ENCODE measurements at regions not wholly inside any gene's neighbourhood (a gene's known extent, or its start where the extent isn't known, plus 50 kb on each side); places are given as distances from the start of the nearest gene placed in this dataset.
A peak's percentile ranks its signal among the peaks of the same experiment; 100 is the strongest.

DNA sequence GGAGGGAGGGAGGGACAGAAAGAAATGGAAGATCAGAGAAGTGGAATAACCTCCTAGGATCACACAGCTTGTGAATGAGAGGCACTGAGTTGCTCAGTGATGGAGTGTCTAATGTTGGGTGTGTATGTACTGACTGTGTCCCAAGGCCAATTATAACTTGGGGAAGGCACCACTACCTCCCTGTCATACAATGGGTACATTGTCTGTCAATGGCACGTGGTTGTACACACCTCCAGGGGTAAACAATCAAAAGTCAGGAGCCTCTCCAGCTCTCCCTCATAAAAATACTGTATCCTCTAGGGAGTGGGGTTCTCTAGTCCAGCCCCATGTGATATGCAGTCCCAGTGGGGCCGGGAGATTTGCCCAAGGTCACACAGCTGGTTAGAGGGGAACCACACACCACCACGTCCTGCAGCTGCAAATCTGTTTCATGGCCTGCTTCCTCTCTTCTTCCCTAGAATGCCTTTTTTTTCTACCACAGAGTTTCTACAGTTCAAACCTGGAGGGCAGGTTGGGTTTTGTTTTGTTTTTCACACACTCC is 112.5 kb downstream of the SNX5 start:
- H4K20me1 ChIP-seq (ENCODE audit: insufficient read depth, low read length), result no peaks in the 10 kb centered on the region
- peaks cover 2% of the 10 kb centered on the region; the same call in 1 of the 2 replicates for H3K4me1 ChIP-seq (ENCODE audit: control insufficient read depth, insufficient read depth, low read length)
- dilution Hi-C loops (cut with HindIII; ENCODE audit: low sequenced_read_pairs, unreplicated experiment), result no loop called here
- in situ Hi-C loops (cut with MboI; ENCODE audit: low sequenced_read_pairs), result no loop called here
- H3K9me1 ChIP-seq (ENCODE audit: insufficient read depth, low read length), result peaks cover 6% of the 10 kb centered on the region; the same call in 1 of the 2 replicates
- no peak overlapping the region for H3K23ac ChIP-seq (ENCODE audit: low read depth, low read length)
- CTCF ChIA-PET, result no interaction called here
- H2AK9ac ChIP-seq (replicated peaks; ENCODE audit: low read depth, low read length, poor library complexity), result peak overlapping the region; percentile 59
- peak overlapping the region; percentile 18; the same call in 1 of the 2 replicates for H3K4ac ChIP-seq (ENCODE audit: low read depth, low read length)
- H3K4me2 ChIP-seq (ENCODE audit: low read depth, low read length), result no peak overlapping the region
- no TSS peak for BruUV-seq (replicated peaks)
- 0 out of 2 replicates have a peak, but pooled peaks cover 2% of the 10 kb centered on the region for H3K9me3 ChIP-seq (ENCODE audit: control insufficient read depth, insufficient read depth, low read length)
- TF ChIP-seq RCOR1 (IDR thresholded peaks at IDR 0.05; ENCODE audit: insufficient replicate concordance, low read length) (no peak), MAZ (IDR thresholded peaks at IDR 0.05; ENCODE audit: borderline replicate concordance, low read depth, low read length) (no peak), RAD21 (IDR thresholded peaks at IDR 0.05; ENCODE audit: low read length) (no peak), FOS (IDR thresholded peaks at IDR 0.05; ENCODE audit: low read depth, low read length) (no peak), MAFK (IDR thresholded peaks at IDR 0.05; ENCODE audit: low read depth, low read length) (no peak), CHD1 (IDR thresholded peaks at IDR 0.05; ENCODE audit: low read depth, low read length) (no peak), CEBPB (IDR thresholded peaks at IDR 0.05; ENCODE audit: low read depth, low read length) (no peak), POLR2A (IDR thresholded peaks at IDR 0.05; ENCODE audit: low read depth, low read length) (no peak), MXI1 (IDR thresholded peaks at IDR 0.05; ENCODE audit: borderline replicate concordance, low read depth, low read length) (no peak), USF2 (IDR thresholded peaks at IDR 0.05; ENCODE audit: low read depth, low read length) (no peak), SMC3 (IDR thresholded peaks at IDR 0.05; ENCODE audit: low read depth, low read length) (no peak), RFX5 (IDR thresholded peaks at IDR 0.05; ENCODE audit: low read depth, low read length) (no peak), NFE2L2 (IDR thresholded peaks at IDR 0.05; ENCODE audit: low read depth, low read length) (no peak), BHLHE40 (IDR thresholded peaks at IDR 0.05; ENCODE audit: low read depth, low read length) (no peak)
- TF ChIP-seq, protein P1, sequence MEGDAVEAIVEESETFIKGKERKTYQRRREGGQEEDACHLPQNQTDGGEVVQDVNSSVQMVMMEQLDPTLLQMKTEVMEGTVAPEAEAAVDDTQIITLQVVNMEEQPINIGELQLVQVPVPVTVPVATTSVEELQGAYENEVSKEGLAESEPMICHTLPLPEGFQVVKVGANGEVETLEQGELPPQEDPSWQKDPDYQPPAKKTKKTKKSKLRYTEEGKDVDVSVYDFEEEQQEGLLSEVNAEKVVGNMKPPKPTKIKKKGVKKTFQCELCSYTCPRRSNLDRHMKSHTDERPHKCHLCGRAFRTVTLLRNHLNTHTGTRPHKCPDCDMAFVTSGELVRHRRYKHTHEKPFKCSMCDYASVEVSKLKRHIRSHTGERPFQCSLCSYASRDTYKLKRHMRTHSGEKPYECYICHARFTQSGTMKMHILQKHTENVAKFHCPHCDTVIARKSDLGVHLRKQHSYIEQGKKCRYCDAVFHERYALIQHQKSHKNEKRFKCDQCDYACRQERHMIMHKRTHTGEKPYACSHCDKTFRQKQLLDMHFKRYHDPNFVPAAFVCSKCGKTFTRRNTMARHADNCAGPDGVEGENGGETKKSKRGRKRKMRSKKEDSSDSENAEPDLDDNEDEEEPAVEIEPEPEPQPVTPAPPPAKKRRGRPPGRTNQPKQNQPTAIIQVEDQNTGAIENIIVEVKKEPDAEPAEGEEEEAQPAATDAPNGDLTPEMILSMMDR (conservative IDR thresholded peaks at IDR 0.05; ENCODE audit: low read depth, low read length), result no peak
- TF ChIP-seq, protein P2, sequence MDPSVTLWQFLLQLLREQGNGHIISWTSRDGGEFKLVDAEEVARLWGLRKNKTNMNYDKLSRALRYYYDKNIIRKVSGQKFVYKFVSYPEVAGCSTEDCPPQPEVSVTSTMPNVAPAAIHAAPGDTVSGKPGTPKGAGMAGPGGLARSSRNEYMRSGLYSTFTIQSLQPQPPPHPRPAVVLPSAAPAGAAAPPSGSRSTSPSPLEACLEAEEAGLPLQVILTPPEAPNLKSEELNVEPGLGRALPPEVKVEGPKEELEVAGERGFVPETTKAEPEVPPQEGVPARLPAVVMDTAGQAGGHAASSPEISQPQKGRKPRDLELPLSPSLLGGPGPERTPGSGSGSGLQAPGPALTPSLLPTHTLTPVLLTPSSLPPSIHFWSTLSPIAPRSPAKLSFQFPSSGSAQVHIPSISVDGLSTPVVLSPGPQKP (IDR thresholded peaks at IDR 0.05; ENCODE audit: borderline replicate concordance, low read depth, low read length), result no peak
- no peak overlapping the region for H3K14ac ChIP-seq (replicated peaks; ENCODE audit: low read depth, low read length)
- H3K4me3 ChIP-seq (ENCODE audit: insufficient read depth, low read depth, low read length), result no peak overlapping the region
- no peak overlapping the region for H4K91ac ChIP-seq (ENCODE audit: insufficient read depth, low read depth, low read length)
- peak overlapping the region; percentile 13 for H2AFZ ChIP-seq (replicated peaks; ENCODE audit: low read length, poor library complexity)
- no peak overlapping the region for H2BK15ac ChIP-seq (ENCODE audit: low read depth, low read length)
- WGBS, 2 experiments (ENCODE audit: extremely low coverage in 2 of 2, insufficient read length in 1 of 2), result no CpG with 5 or more reads among the region's 3 CpGs
- no peak overlapping the region for H2BK5ac ChIP-seq (ENCODE audit: low read depth, low read length, poor library complexity, severe bottlenecking)
- H4K5ac ChIP-seq (ENCODE audit: low read depth, low read length), result no peak overlapping the region
- H3K56ac ChIP-seq (ENCODE audit: extremely low read depth, insufficient read depth, low read length), result no peak overlapping the region
- DNase-seq, result peak; percentile 28
- H4K8ac ChIP-seq (ENCODE audit: low read depth in 2 of 2, low read length in 2 of 2), result no peak overlapping the region; a peak in 1 of 4 replicates
- H2AK5ac ChIP-seq (ENCODE audit: low read depth, low read length), result 0 out of 2 replicates have a peak overlapping the region, but pooled peaks have one; percentile 33
- no peak overlapping the region for H3K9ac ChIP-seq (ENCODE audit: low read depth, low read length)
- POLR2A ChIA-PET (ENCODE audit: unreplicated experiment), result no interaction called here
- no peaks in the 10 kb centered on the region for H3K79me1 ChIP-seq (ENCODE audit: low read depth in 1 of 2, low read length in 2 of 2)
- no peaks in the 10 kb centered on the region for H3K27me3 ChIP-seq (ENCODE audit: control insufficient read depth, insufficient read depth, low read length)
- no peak overlapping the region for H3K18ac ChIP-seq (ENCODE audit: low read depth, low read length)
- H2BK20ac ChIP-seq (ENCODE audit: low read depth, low read length), result no peak overlapping the region; the same call in 1 of the 2 replicates
- no peak overlapping the region for H2BK120ac ChIP-seq (ENCODE audit: low read depth, low read length)
- intact Hi-C loops (cut with micrococcal nuclease), result no loop called here
- H3K27ac ChIP-seq (ENCODE audit: insufficient read depth, low read length), result no peak overlapping the region
- no peaks in the 10 kb centered on the region for H3K36me3 ChIP-seq (ENCODE audit: control insufficient read depth, insufficient read depth, low read length)
- ATAC-seq (ENCODE audit: low read depth), result no peak

Data from IMR-90 (cell line).